Stimulated activated CD4-positive, alpha-beta T cell treated with anti-CD3 and anti-CD28 coated beads, TNF-alpha, amount 100 ng/mL, for 24 hours (primary cell): ENCODE measurements at regions not wholly inside any gene's neighbourhood (a gene's known extent, or its start where the extent isn't known, plus 50 kb on each side); places are given as distances from the start of the nearest gene placed in this dataset.
A peak's percentile ranks its signal among the peaks of the same experiment; 100 is the strongest.

Experiments
- DNase-seq, 3 experiments: peaks; one replicate each; pipeline ENCODE4 v3.0.0-alpha.2; 2020; ENCODE audit warnings: low read depth in 3 of 3

- DNase-seq: no peak
Observed at GRCh38 chr11:27193434-27194225, 153.0 kb downstream of the BBOX1 start.

DNA sequence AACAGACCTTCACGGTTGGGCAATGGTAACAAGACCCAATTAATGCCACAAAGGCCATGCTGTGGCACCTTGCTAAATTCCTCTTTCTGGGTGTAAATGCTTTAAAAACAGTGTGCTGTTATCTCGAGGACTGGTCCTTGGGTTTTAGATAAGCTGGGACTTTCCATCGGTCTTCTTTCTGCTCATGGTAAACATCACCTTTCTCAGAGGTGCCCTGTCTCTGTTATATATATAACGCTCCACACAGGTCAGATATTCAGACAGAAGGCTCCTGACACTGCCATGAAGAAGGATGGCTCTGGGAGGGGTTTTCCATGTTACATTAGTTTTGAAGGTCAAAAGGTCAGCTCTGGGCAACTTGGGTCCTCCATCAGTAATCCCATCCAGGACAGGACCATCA, 151.6 kb downstream of the BBOX1 start:
- no peak for DNase-seq

DNA sequence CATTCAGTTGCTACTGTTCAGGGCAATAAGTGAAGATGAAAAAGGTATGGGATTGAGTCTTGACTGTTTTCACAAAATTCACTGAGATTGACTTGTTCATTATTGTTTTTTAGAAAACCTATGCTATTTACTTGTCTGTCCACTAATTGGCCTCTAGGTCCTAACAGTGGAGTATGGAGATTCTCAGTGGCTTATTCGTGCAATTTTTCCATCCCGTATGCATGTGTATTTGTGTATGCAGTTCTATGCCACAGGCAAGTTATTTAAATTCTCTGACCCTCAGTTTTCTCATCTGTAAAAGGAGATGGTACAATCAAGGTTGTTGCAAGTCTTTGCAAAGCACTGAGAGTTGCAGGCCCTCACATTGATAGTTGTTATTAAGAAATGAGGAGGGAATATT, 151.0 kb downstream of the BBOX1 start:
- no peak for DNase-seq

- no peak for DNase-seq
Observed at GRCh38 chr11:27188696-27189095, 148.1 kb downstream of the BBOX1 start.

DNA sequence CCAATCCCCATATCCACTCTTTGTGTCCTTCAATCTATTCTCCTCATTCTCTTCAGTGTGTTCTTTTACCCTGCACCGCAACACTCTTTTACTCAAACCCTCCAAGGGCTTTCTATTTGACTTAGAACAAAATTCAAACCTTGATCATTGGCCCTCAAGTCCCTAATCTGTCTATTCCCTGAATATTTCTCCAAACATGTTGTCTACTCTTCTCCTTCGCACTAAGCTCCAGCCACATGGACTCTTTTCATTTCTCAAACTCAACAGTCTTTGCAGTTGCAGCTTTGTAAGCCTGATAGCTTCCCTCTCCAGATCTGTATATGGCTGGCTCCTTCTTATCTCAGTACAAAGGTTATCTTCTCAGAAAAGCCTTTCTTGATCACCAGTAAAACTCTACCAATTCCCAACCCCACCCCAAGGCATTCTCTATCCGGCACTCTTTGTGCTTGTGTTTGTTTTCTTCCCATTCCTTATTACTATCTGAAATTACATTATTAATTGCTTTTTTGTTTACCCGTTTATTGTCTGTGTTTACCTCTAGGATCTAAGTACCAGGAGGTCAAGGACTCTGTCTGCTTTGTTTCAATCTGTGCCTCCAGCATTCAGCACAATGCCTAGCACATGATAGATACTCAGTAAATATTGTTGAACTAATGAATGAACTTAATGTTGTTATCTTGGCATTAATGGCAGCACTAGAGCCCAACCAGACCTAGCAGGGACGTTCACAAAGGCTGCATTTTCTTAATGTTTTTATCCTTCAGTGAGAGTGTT, 147.4 kb downstream of the BBOX1 start:
- no peak for DNase-seq

GRCh38 chr11:27187075-27187847, 146.6 kb downstream of the BBOX1 start:
- no peak for DNase-seq

- no peak for DNase-seq
Observed at GRCh38 chr11:27186580-27186979, 146.0 kb downstream of the BBOX1 start.

- DNase-seq: no peak
Observed at GRCh38 chr11:27184458-27185312, 144.1 kb downstream of the BBOX1 start.

- peak; percentile 3 to 14 (median 8) for DNase-seq
Observed at GRCh38 chr11:27183672-27184457, 143.2 kb downstream of the BBOX1 start.

DNA sequence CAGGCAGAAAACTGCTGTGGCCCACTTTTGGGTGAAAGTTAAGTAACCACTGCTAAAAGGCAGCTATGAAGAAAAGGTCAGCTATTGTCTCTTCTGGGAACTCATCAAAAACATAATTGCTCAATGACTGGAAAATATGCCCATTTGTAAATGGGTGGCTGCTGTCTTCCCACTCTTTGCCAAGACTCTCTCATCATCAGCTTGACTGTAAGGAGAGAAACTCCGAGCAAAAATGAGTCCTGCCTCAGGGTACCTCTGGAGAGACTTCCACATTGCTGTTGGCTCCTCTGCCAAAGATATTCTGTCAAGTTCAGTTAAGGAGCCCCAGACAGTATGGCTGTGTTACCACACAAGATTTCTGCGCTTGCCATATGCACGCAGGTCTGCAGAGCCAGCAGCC, 138.7 kb downstream of the BBOX1 start:
- DNase-seq: no peak

GRCh38 chr11:27178859-27179258, 138.2 kb downstream of the BBOX1 start:
- no peak for DNase-seq
